Uterus (tissue), 3 donors: ENCODE measurements at regions not wholly inside any gene's neighbourhood (a gene's known extent, or its start where the extent isn't known, plus 50 kb on each side); places are given as distances from the start of the nearest gene placed in this dataset.

Experiments used
- DNase-seq, 2 donors: peaks; one replicate each; pipeline ENCODE4 v3.0.0-alpha.2; 2019 to 2020
- H3K27ac ChIP-seq, 2 donors: fragments of 200-600 bp; sonication (generic); 1 replicate in 1 of 2; 2 replicates in 1 of 2; pipeline ENCODE4 v1.5.1; 2016 to 2018
- H3K27me3 ChIP-seq, 2 donors: fragments of 200-600 bp; sonication (generic); one replicate each; pipeline ENCODE4 v1.5.1; 2018 to 2019; ENCODE audit warnings: control low read depth in 1 of 2
- H3K36me3 ChIP-seq, 2 donors: fragments of 200-600 bp; sonication (generic); one replicate each; pipeline ENCODE4 v1.5.1; 2019; ENCODE audit warnings: control low read depth in 1 of 2
- H3K4me1 ChIP-seq, 2 donors: fragments of 200-600 bp; sonication (generic); one replicate each; pipeline ENCODE4 v1.5.1; 2018 to 2019; ENCODE audit warnings: control low read depth in 1 of 2
- H3K4me3 ChIP-seq, 2 donors: fragments of 200-600 bp; sonication (generic); 1 replicate in 1 of 2; 2 replicates in 1 of 2; pipeline ENCODE4 v1.5.1; 2018 to 2019; ENCODE audit warnings: mild to moderate bottlenecking in 1 of 2
- H3K9me3 ChIP-seq, 2 donors: fragments of 200-600 bp; sonication (generic); one replicate each; pipeline ENCODE4 v1.5.1; 2019; ENCODE audit warnings: control low read depth in 1 of 2
- POLR2A ChIP-seq, 2 donors: fragments of 450-650 bp; IDR thresholded peaks; one replicate each; pipeline ENCODE4 v1.6.1; 2016; ENCODE audit warnings: antibody characterized with exemption in 2 of 2, mild to moderate bottlenecking in 1 of 2, moderate library complexity in 1 of 2
- intact Hi-C: fragments of 100-400 bp; cut with DNase I; formaldehyde crosslinking; loops from one replicate; pipeline ENCODE4 v1.15.1; 2023; ENCODE audit warnings: low total_unique reads
- TF ChIP-seq, protein P1 (sequence below), 4 experiments: fragments of 200-600 bp in 2 of 4; fragments of 450-650 bp in 2 of 4; sonication (generic) in 2 of 4; IDR thresholded peaks; one replicate each; pipeline ENCODE4 v1.5.1; 2016 to 2019; ENCODE audit warnings: antibody characterized with exemption in 4 of 4, mild to moderate bottlenecking in 2 of 4, moderate library complexity in 1 of 4
- donor health status: DM: yes; HTN: yes; CAD: no.

DNA sequence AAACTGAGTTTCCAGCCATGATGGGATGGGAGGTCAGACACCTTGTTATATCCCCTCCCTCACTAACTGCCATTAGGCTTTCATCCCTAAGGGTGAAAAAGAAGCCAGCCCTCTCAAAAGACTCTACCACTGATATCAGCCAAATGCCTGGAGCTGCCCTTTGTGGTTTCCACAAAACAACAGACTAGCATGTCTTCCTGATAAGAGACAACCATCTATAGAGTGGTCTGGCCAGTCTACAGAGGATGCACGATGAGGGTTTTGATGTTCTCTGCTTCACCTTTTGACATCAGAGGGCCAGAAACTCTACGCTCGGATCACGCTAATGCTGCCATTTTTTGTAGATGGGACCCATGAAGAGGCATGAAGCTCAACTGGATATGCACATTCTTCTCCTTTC, 61.7 kb upstream of the ARHGAP18 start:
- Histone ChIP-seq H3K27ac (no peak overlapping the region), H3K27me3 (no peaks in the 10 kb centered on the region), H3K9me3 (no peaks in the 10 kb centered on the region), H3K4me1 (peaks cover 0 to 6% of the 10 kb centered on the region in 2 donors), H3K4me3 (no peak overlapping the region), H3K36me3 (no peaks in the 10 kb centered on the region)
- DNase-seq: no peak
- intact Hi-C loops: no loop called here
- TF ChIP-seq, protein P1, sequence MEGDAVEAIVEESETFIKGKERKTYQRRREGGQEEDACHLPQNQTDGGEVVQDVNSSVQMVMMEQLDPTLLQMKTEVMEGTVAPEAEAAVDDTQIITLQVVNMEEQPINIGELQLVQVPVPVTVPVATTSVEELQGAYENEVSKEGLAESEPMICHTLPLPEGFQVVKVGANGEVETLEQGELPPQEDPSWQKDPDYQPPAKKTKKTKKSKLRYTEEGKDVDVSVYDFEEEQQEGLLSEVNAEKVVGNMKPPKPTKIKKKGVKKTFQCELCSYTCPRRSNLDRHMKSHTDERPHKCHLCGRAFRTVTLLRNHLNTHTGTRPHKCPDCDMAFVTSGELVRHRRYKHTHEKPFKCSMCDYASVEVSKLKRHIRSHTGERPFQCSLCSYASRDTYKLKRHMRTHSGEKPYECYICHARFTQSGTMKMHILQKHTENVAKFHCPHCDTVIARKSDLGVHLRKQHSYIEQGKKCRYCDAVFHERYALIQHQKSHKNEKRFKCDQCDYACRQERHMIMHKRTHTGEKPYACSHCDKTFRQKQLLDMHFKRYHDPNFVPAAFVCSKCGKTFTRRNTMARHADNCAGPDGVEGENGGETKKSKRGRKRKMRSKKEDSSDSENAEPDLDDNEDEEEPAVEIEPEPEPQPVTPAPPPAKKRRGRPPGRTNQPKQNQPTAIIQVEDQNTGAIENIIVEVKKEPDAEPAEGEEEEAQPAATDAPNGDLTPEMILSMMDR (IDR thresholded peaks at IDR 0.05): no peak
- no peak for TF ChIP-seq POLR2A (IDR thresholded peaks at IDR 0.05)

DNA sequence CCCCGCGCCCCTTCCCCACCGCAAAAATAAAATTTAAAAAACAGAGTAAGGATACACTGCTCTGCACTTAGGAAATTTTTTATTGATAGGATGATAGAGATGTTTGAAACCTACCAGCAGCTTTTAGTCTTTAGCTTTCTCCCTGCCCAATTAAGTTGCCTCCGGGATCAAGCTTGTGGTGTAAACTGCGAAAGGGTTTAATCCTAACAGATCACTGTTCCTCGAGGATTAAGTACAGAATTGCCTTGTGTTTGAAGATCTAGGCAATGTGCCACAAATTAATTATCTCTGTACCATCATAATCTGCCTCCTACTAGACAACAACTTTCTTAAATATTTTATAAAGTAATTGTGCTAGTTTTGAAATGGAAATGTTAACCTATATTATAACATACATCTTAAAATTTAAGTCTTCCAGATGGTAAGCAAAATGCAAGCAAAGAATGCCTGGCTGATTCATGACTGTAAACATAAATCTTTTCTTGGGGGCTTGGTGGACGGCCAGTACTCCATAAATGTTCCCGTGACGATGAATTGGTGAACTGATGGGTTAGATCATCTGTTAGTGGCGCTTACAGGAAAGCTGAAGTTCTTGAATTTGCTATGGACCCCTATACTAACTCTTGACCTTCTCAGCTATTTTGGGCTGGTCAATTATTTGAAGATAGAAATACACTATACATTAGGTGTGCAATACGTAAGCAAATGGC, 58.0 kb upstream of the ARHGAP18 start:
- intact Hi-C loops: no loop called here
- no peak overlapping the region for H3K4me3 ChIP-seq
- TF ChIP-seq POLR2A (IDR thresholded peaks at IDR 0.05): no peak
- TF ChIP-seq, protein P1 (IDR thresholded peaks at IDR 0.05): no peak

DNA sequence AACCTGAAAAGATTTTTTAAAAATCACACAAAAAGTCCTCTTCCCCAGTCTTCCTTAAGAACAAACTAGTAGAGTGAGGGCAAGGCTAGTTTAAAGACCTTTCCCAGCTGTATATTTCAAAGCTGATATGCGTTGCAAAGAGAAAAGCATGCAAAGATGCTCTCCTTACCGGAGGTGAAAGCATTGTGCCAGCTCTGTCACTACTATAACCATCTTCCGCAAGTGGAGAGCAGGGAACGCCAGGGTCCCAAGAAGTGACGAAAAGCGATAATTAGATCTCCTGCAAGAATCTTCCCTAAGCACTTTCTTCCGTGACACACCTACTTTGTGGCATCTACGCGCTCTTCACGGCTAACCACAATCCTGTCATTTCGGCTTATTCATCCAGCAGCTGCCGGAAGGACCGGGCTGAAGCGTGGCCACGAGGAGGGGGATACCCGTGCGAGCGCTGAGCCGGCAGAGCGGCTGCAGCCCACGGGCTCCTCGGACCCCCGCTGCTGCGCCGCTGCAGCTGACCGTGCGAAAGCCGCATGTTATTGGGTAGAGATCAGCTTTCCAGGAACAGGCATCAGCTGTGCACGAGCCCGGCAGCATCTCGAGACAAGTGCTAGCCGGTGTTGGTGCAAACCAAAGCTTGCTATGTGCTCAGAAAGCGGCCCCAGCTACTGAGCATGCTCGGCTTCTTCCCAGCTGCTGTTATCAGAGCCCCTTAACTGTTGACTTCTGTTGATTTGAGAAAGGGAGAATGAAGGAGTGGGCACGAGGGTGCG, 57.2 kb upstream of the ARHGAP18 start:
- peaks cover 0 to 6% of the 10 kb centered on the region in 2 donors for H3K4me1 ChIP-seq
- peak overlapping the region in 1 of 2 donors; percentile 12 for H3K4me3 ChIP-seq
- intact Hi-C loops: no loop called here
- no peaks in the 10 kb centered on the region for H3K9me3 ChIP-seq
- H3K27ac ChIP-seq: no peak overlapping the region
- peak in 1 of 2 donors; percentile 22 for DNase-seq
- H3K36me3 ChIP-seq: no peaks in the 10 kb centered on the region
- TF ChIP-seq, protein P1 (IDR thresholded peaks at IDR 0.05): no peak
- no peak for TF ChIP-seq POLR2A (IDR thresholded peaks at IDR 0.05)
- H3K27me3 ChIP-seq: no peaks in the 10 kb centered on the region

More for the DNA sequence above, 58.0 kb upstream of the ARHGAP18 start:
- peaks cover 0 to 6% of the 10 kb centered on the region in 2 donors for H3K4me1 ChIP-seq
- H3K36me3 ChIP-seq: no peaks in the 10 kb centered on the region
- no peaks in the 10 kb centered on the region for H3K9me3 ChIP-seq
- H3K27me3 ChIP-seq: no peaks in the 10 kb centered on the region
- no peak overlapping the region for H3K27ac ChIP-seq
- no peak for DNase-seq

DNA sequence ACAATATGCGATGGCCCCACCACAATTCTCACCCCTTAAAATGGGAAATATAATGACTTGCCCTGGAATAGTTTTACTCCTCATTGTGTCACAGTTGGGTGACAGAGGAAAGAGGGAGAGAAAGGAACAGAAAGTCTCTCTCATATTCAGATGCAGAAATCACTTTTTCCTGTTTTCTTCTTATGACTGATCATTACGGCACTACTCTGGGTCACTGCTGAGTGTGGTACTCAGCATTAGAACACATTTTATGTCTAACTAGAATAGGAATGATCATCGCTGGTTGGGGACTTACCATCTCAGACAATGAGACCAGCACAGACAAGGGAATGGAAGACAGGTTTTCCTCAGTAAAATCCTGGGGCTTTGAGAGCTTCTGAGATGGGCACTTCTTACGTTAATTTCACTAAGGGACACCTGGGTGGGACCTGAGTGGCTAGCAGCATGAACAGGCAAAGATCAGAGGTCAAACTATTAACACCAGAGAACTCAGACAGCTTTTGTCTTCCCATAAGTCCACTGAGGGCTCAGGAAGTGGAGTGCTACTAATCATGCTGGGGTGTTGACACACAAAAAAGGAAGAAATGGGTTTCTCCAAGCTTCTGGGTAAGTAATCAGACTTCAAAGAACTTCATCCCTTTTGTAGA, 54.9 kb upstream of the ARHGAP18 start:
- Histone ChIP-seq H3K27me3 (no peaks in the 10 kb centered on the region), H3K9me3 (no peaks in the 10 kb centered on the region), H3K36me3 (no peaks in the 10 kb centered on the region), H3K27ac (no peak overlapping the region), H3K4me1 (peaks cover 0 to 6% of the 10 kb centered on the region in 2 donors), H3K4me3 (no peak overlapping the region)
- no peak for DNase-seq
- intact Hi-C loops: no loop called here
- no peak for TF ChIP-seq POLR2A (IDR thresholded peaks at IDR 0.05)
- TF ChIP-seq, protein P1 (IDR thresholded peaks at IDR 0.05): no peak
